Mesendoderm (in vitro differentiated cells): ENCODE measurements at regions not wholly inside any gene's neighbourhood (a gene's known extent, or its start where the extent isn't known, plus 50 kb on each side); places are given as distances from the start of the nearest gene placed in this dataset.
A peak's percentile ranks its signal among the peaks of the same experiment; 100 is the strongest.

ENCODE experiments used
- DNase-seq: peaks from one replicate; pipeline ENCODE4 v3.0.0; 2013
- H2AK5ac ChIP-seq: 2 replicates; pipeline ENCODE4 v1.6.1; 2013; ENCODE audit warnings: low read length, inconsistent platforms
- H2BK120ac ChIP-seq: 2 replicates; pipeline ENCODE4 v1.6.1; 2013; ENCODE audit warnings: low read depth, mild to moderate bottlenecking, low read length, moderate library complexity, mixed read lengths
- H2BK15ac ChIP-seq: replicated peaks from 2 replicates; pipeline ENCODE4 v1.6.1; 2013; ENCODE audit warnings: low read depth, mild to moderate bottlenecking, moderate library complexity
- H2BK5ac ChIP-seq: 2 replicates; pipeline ENCODE4 v1.6.1; 2013; ENCODE audit warnings: low read length, inconsistent platforms
- H3K18ac ChIP-seq: 2 replicates; pipeline ENCODE4 v1.6.1; 2013; ENCODE audit warnings: mild to moderate bottlenecking, low read length, mixed read lengths
- H3K23ac ChIP-seq: one replicate; pipeline ENCODE4 v1.6.1; 2013; ENCODE audit warnings: low read length
- H3K27ac ChIP-seq: 2 replicates; pipeline ENCODE4 v1.5.1; 2013; ENCODE audit warnings: low read depth, mild to moderate bottlenecking, inconsistent platforms, low read length, moderate library complexity
- H3K27me3 ChIP-seq: 2 replicates; pipeline ENCODE4 v1.6.1; 2013; ENCODE audit warnings: low read length, control low read depth, mild to moderate bottlenecking, inconsistent platforms; ENCODE audit not compliant: insufficient read depth, poor library complexity
- H3K36me3 ChIP-seq: 2 replicates; pipeline ENCODE4 v1.6.1; 2013; ENCODE audit warnings: low read length, inconsistent platforms; ENCODE audit not compliant: control insufficient read depth, insufficient read depth
- H3K4ac ChIP-seq: one replicate; pipeline ENCODE4 v1.6.1; 2013; ENCODE audit warnings: low read depth, mild to moderate bottlenecking, low read length, moderate library complexity
- H3K4me1 ChIP-seq: 2 replicates; pipeline ENCODE4 v1.6.1; 2013; ENCODE audit warnings: low read depth, low read length, inconsistent platforms; ENCODE audit not compliant: control insufficient read depth
- H3K4me2 ChIP-seq: 2 replicates; pipeline ENCODE4 v1.6.1; 2013; ENCODE audit warnings: low read length
- H3K4me3 ChIP-seq: 2 replicates; pipeline ENCODE4 v1.5.1; 2013; ENCODE audit warnings: mild to moderate bottlenecking, low read length
- H3K56ac ChIP-seq: one replicate; pipeline ENCODE4 v1.6.1; 2013; ENCODE audit warnings: low read length
- H3K79me1 ChIP-seq: 2 replicates; pipeline ENCODE4 v1.6.1; 2013; ENCODE audit warnings: low read length, inconsistent platforms
- H3K79me2 ChIP-seq: 2 replicates; pipeline ENCODE4 v1.6.1; 2013; ENCODE audit warnings: mild to moderate bottlenecking, low read length; ENCODE audit not compliant: control insufficient read depth, insufficient read depth
- H3K9ac ChIP-seq: 2 replicates; pipeline ENCODE4 v1.6.1; 2013; ENCODE audit warnings: low read length, inconsistent platforms
- H4K5ac ChIP-seq: one replicate; pipeline ENCODE4 v1.6.1; 2013; ENCODE audit warnings: low read length
- H4K8ac ChIP-seq: one replicate; pipeline ENCODE4 v1.6.1; 2013; ENCODE audit warnings: low read depth, mild to moderate bottlenecking, control low read depth, low read length, moderate library complexity
- WGBS: extraction: QIAGEN DNeasy Blood & Tissue Kit; methylation state at CpG from one replicate; pipeline ENCODE4 v1.1.7; 2013; ENCODE audit warnings: low lambda C conversion rate, missing lambda C conversion rate; ENCODE audit not compliant: insufficient coverage; ENCODE audit errors: extremely low coverage; 5-methylcytosine and 5-hydroxymethylcytosine counted together

DNA sequence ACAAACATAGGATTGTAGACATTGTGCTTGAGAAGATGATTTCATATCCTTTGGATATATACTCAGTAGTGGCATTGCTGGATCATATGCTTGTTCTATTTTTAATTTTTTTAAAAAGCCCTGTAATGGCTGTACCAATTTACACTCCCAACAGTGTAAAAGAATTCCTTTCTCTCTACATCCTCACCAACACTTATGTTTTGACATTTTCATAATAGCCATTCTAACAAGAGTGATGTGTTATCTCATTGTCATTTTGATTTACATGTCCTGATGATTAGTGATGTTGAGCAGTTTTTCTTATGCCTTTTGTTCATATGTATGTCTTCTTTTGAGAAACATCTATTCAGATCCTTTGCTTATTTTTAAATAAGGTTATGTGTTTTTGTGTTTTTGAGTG lies 1039.2 kb upstream of the GOT2 start:
- H3K23ac ChIP-seq = no peak overlapping the region
- H3K4me3 ChIP-seq = no peak overlapping the region
- H3K79me2 ChIP-seq = no peaks in the 10 kb centered on the region
- H3K4me1 ChIP-seq = no peaks in the 10 kb centered on the region
- DNase-seq = no peak
- H3K27me3 ChIP-seq = no peaks in the 10 kb centered on the region
- H3K36me3 ChIP-seq = no peaks in the 10 kb centered on the region
- no peak overlapping the region for H3K9ac ChIP-seq
- H2AK5ac ChIP-seq = no peak overlapping the region
- no peak overlapping the region for H3K27ac ChIP-seq
- H4K8ac ChIP-seq = no peak overlapping the region
- no peak overlapping the region for H2BK5ac ChIP-seq
- H3K18ac ChIP-seq = no peak overlapping the region
- H2BK15ac ChIP-seq = no peak overlapping the region
- H2BK120ac ChIP-seq = no peak overlapping the region
- H3K4ac ChIP-seq = no peak overlapping the region
- no peak overlapping the region for H3K4me2 ChIP-seq
- no peaks in the 10 kb centered on the region for H3K79me1 ChIP-seq
- H4K5ac ChIP-seq = no peak overlapping the region
- no peak overlapping the region for H3K56ac ChIP-seq

DNA sequence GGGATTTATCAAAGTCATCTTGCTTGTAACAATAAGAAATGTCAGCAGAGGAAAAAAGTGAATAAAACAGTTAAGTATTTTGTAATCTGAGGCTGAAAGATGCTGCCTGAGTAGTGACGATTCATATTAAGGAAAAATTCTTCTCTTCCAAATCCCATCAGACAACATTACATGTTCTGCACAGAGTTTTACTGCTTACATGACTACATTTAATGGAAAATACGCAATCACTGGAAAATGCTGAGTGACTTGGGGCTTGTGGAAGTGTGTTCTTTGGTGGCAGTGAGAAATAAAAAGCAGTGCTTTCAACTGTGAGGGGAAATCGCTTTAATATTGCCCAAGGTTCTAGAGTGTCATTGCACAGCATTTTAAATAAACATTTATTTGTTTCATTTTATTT lies 1025.2 kb upstream of the GOT2 start:
- H3K4me2 ChIP-seq = no peak overlapping the region
- H3K56ac ChIP-seq = no peak overlapping the region
- no peak overlapping the region for H3K4me3 ChIP-seq
- H3K79me2 ChIP-seq = no peaks in the 10 kb centered on the region
- H3K9ac ChIP-seq = no peak overlapping the region
- no peaks in the 10 kb centered on the region for H3K36me3 ChIP-seq
- H3K27ac ChIP-seq = no peak overlapping the region
- no peak overlapping the region for H3K18ac ChIP-seq
- H3K4ac ChIP-seq = no peak overlapping the region
- H2AK5ac ChIP-seq = no peak overlapping the region
- H3K79me1 ChIP-seq = no peaks in the 10 kb centered on the region
- H4K5ac ChIP-seq = no peak overlapping the region
- no peak overlapping the region for H4K8ac ChIP-seq
- H3K27me3 ChIP-seq = no peaks in the 10 kb centered on the region
- no CpG with 5 or more reads among the region's 3 CpGs for WGBS
- no peak overlapping the region for H2BK120ac ChIP-seq
- H3K4me1 ChIP-seq = no peaks in the 10 kb centered on the region
- no peak overlapping the region for H2BK15ac ChIP-seq
- no peak for DNase-seq
- no peak overlapping the region for H3K23ac ChIP-seq
- no peak overlapping the region for H2BK5ac ChIP-seq

DNA sequence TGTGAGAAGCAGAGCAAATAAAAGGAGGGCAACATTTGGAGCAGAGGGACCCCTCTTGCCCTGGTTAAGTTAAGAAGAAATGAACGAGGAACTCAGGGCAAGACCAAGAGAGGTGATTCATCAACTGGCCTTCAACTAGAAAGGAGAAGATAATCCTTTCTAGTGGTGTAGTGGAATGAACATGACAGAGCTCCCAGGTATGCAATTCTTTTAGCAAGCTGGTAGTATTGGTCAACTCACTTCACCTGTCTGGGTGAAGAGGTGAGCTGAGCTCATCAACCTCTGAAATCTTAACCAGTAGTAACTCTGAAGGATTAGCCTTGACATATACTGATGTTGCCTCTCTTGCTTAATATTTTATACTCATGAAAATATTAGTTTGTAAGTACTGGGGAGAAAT lies 1024.7 kb upstream of the GOT2 start:
- no peaks in the 10 kb centered on the region for H3K36me3 ChIP-seq
- H3K4me1 ChIP-seq = no peaks in the 10 kb centered on the region
- no peak overlapping the region for H2BK15ac ChIP-seq
- no peak overlapping the region for H2BK120ac ChIP-seq
- no peak overlapping the region for H3K56ac ChIP-seq
- H4K5ac ChIP-seq = no peak overlapping the region
- no peak overlapping the region for H3K23ac ChIP-seq
- no peaks in the 10 kb centered on the region for H3K79me1 ChIP-seq
- no peaks in the 10 kb centered on the region for H3K27me3 ChIP-seq
- no peak overlapping the region for H3K4me2 ChIP-seq
- no peaks in the 10 kb centered on the region for H3K79me2 ChIP-seq
- H3K18ac ChIP-seq = no peak overlapping the region
- H3K27ac ChIP-seq = no peak overlapping the region
- WGBS = no CpG with 5 or more reads among the region's 1 CpG
- H3K4me3 ChIP-seq = no peak overlapping the region
- no peak overlapping the region for H2BK5ac ChIP-seq
- DNase-seq = peak; percentile 49
- no peak overlapping the region for H4K8ac ChIP-seq
- no peak overlapping the region for H3K4ac ChIP-seq
- H3K9ac ChIP-seq = no peak overlapping the region
- H2AK5ac ChIP-seq = no peak overlapping the region

DNA sequence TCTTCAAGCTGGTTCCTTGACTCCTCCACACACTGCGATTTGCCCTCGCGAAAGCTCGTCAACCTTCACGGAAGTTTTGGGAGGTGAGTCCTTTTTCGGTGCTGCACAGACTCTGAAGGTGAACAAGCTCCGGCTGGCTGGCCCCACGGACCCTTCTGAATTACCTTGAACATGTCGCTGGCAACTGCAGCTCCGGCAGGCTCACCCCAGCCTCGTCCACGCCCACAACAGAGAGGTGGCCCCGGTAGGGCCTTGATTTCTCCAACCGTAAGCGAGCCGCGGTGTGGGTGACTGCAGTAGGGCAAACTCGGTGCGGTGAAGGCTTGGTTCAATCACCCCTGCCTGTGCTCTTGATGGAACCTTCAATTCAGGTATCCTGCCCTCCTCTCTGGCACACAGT lies 1020.7 kb upstream of the GOT2 start:
- H4K8ac ChIP-seq = no peak overlapping the region
- H3K23ac ChIP-seq = no peak overlapping the region
- no peak overlapping the region for H3K56ac ChIP-seq
- no peak overlapping the region for H2BK120ac ChIP-seq
- no peak overlapping the region for H3K9ac ChIP-seq
- DNase-seq = no peak
- H3K4me3 ChIP-seq = no peak overlapping the region
- no peaks in the 10 kb centered on the region for H3K27me3 ChIP-seq
- H3K4me2 ChIP-seq = no peak overlapping the region
- no CpG with 5 or more reads among the region's 19 CpGs for WGBS
- no peak overlapping the region for H4K5ac ChIP-seq
- no peaks in the 10 kb centered on the region for H3K79me1 ChIP-seq
- H2BK15ac ChIP-seq = no peak overlapping the region
- H3K27ac ChIP-seq = no peak overlapping the region
- no peaks in the 10 kb centered on the region for H3K79me2 ChIP-seq
- no peak overlapping the region for H3K18ac ChIP-seq
- no peaks in the 10 kb centered on the region for H3K36me3 ChIP-seq
- no peaks in the 10 kb centered on the region for H3K4me1 ChIP-seq
- H2AK5ac ChIP-seq = no peak overlapping the region
- H3K4ac ChIP-seq = no peak overlapping the region
- no peak overlapping the region for H2BK5ac ChIP-seq

DNA sequence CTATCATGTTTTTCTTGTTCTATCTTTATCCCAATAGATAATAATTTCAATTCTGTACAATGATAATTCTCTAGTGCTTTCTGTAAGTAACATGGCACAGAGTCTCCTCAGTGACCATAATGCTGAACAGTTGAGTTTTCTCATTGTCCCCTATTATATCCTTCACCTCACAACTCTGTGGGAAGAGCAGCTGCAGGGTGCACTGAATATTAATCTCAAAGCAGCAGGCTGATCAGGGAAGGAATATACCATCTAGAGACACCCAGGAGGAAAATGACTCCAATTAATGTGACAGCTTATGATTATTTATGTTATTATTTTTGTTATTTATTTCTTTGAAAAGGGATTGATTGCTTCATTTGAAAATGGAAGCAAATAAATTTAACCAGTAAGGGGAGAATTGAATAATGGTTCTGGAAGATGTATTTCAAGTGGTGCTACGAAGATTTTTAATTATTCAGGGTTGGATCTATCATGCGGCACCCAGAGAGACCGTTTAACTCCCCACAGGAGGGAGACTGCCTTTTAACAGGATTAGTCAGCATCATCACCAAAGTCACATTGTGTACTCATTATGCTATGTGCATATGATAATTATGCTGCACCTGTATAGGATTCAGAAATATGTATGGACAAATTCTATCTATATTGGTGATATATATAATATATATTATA lies 1015.7 kb upstream of the GOT2 start:
- Histone ChIP-seq H3K4me2 (no peak overlapping the region), H3K79me1 (no peaks in the 10 kb centered on the region), H3K27ac (no peak overlapping the region), H3K36me3 (no peaks in the 10 kb centered on the region), H3K23ac (no peak overlapping the region), H3K9ac (no peak overlapping the region), H3K27me3 (no peaks in the 10 kb centered on the region), H4K8ac (no peak overlapping the region), H3K79me2 (no peaks in the 10 kb centered on the region), H4K5ac (no peak overlapping the region), H3K4ac (no peak overlapping the region), H2AK5ac (no peak overlapping the region), H3K4me3 (no peak overlapping the region), H2BK5ac (no peak overlapping the region), H3K4me1 (no peaks in the 10 kb centered on the region), H2BK120ac (peak overlapping the region; percentile 45), H3K56ac (no peak overlapping the region), H3K18ac (no peak overlapping the region), H2BK15ac (no peak overlapping the region)
- DNase-seq = no peak
- no CpG with 5 or more reads among the region's 3 CpGs for WGBS

DNA sequence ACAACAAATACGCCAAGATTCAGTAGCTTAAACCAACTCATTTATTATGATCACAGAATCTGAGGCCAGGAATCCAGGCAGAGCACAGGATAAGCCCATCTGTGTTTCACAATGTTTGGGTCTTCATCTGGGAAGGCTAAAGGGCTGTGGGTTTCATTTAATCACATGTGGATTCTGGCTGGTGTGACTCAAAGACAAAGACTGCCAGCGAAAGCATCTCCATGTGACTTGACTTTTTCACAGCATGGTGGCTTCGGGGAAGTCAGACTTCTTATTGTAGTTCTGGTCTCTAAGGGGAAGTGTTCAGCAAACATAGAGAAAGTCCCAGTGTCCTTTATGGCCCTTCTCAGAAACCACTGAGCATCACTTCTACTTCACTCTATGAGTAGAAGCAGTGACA lies 1014.4 kb upstream of the GOT2 start:
- no peak overlapping the region for H3K9ac ChIP-seq
- WGBS = no CpG with 5 or more reads among the region's 3 CpGs
- H4K8ac ChIP-seq = no peak overlapping the region
- no peak overlapping the region for H3K27ac ChIP-seq
- H3K27me3 ChIP-seq = no peaks in the 10 kb centered on the region
- H4K5ac ChIP-seq = no peak overlapping the region
- DNase-seq = peak; percentile 73
- no peaks in the 10 kb centered on the region for H3K36me3 ChIP-seq
- no peak overlapping the region for H3K56ac ChIP-seq
- H2BK5ac ChIP-seq = no peak overlapping the region
- H3K79me1 ChIP-seq = no peaks in the 10 kb centered on the region
- H3K18ac ChIP-seq = no peak overlapping the region
- no peak overlapping the region for H2BK15ac ChIP-seq
- no peak overlapping the region for H3K4me2 ChIP-seq
- no peak overlapping the region for H2BK120ac ChIP-seq
- no peak overlapping the region for H2AK5ac ChIP-seq
- H3K23ac ChIP-seq = no peak overlapping the region
- H3K79me2 ChIP-seq = no peaks in the 10 kb centered on the region
- H3K4ac ChIP-seq = no peak overlapping the region
- no peaks in the 10 kb centered on the region for H3K4me1 ChIP-seq
- H3K4me3 ChIP-seq = no peak overlapping the region
